Neuronal stem cell (in vitro differentiated cells): ENCODE measurements at regions not wholly inside any gene's neighbourhood (a gene's known extent, or its start where the extent isn't known, plus 50 kb on each side); places are given as distances from the start of the nearest gene placed in this dataset.

ENCODE experiments used
- DNase-seq: peaks from one replicate; pipeline ENCODE4 v3.0.0-alpha.2; 2013; ENCODE audit warnings: low spot score
- H2AFZ ChIP-seq: one replicate; pipeline ENCODE4 v1.6.1; 2013; ENCODE audit warnings: mild to moderate bottlenecking, low read length, inconsistent platforms
- H2AK5ac ChIP-seq: 2 replicates; pipeline ENCODE4 v1.6.1; 2013; ENCODE audit warnings: low read depth, mild to moderate bottlenecking, inconsistent platforms, low read length, moderate library complexity, mixed read lengths
- H2BK120ac ChIP-seq: 2 replicates; pipeline ENCODE4 v1.6.1; 2013; ENCODE audit warnings: low read depth, mild to moderate bottlenecking, inconsistent platforms, low read length, moderate library complexity, mixed read lengths
- H2BK12ac ChIP-seq: one replicate; pipeline ENCODE4 v1.6.1; 2013; ENCODE audit warnings: low read length, inconsistent platforms
- H2BK15ac ChIP-seq: 2 replicates; pipeline ENCODE4 v1.6.1; 2013; ENCODE audit warnings: mild to moderate bottlenecking, low read length, inconsistent platforms, mixed read lengths
- H2BK5ac ChIP-seq: one replicate; pipeline ENCODE4 v1.6.1; 2013; ENCODE audit warnings: inconsistent platforms, mild to moderate bottlenecking, low read length, moderate library complexity
- H3K14ac ChIP-seq: one replicate; pipeline ENCODE4 v1.6.1; 2013; ENCODE audit warnings: low read length, inconsistent platforms
- H3K18ac ChIP-seq: 2 replicates; pipeline ENCODE4 v1.6.1; 2013; ENCODE audit warnings: low read length, inconsistent platforms
- H3K23ac ChIP-seq: 2 replicates; pipeline ENCODE4 v1.6.1; 2013; ENCODE audit warnings: low read depth, mild to moderate bottlenecking, mixed read lengths, low read length, inconsistent platforms; ENCODE audit not compliant: poor library complexity
- H3K27ac ChIP-seq: replicated peaks from 3 replicates; pipeline ENCODE4 v1.5.1; 2013; ENCODE audit warnings: low read length, inconsistent platforms
- H3K27me3 ChIP-seq, 3 experiments: 2 replicates each; pipeline ENCODE4 v1.6.1; 2013; ENCODE audit warnings: low read length in 3 of 3, mild to moderate bottlenecking in 2 of 3, inconsistent platforms in 1 of 3, low read depth in 1 of 3, mixed read lengths in 1 of 3, moderate library complexity in 1 of 3; ENCODE audit not compliant: control insufficient read depth in 3 of 3, insufficient read depth in 3 of 3
- H3K36me3 ChIP-seq, 2 donors: replicated peaks in 1 of 2; 2 replicates each; pipeline ENCODE4 v1.6.1; 2013; ENCODE audit warnings: low read length in 2 of 2; ENCODE audit not compliant: control insufficient read depth in 2 of 2, insufficient read depth in 2 of 2
- H3K4ac ChIP-seq: 2 replicates; pipeline ENCODE4 v1.6.1; 2013; ENCODE audit warnings: inconsistent platforms, mild to moderate bottlenecking, low read length, moderate library complexity
- H3K4me1 ChIP-seq, 2 donors: 1 replicate in 1 of 2; 2 replicates in 1 of 2; pipeline ENCODE4 v1.6.1; 2013; ENCODE audit warnings: low read length in 2 of 2, low read depth in 1 of 2; ENCODE audit not compliant: control insufficient read depth in 2 of 2, insufficient read depth in 1 of 2
- H3K4me2 ChIP-seq: one replicate; pipeline ENCODE4 v1.6.1; 2013; ENCODE audit warnings: mild to moderate bottlenecking, low read length, inconsistent platforms; ENCODE audit not compliant: insufficient read depth, poor library complexity, severe bottlenecking
- H3K4me3 ChIP-seq, 2 donors: 2 replicates each; pipeline ENCODE4 v1.5.1; 2013; ENCODE audit warnings: low read length in 2 of 2, mild to moderate bottlenecking in 2 of 2, inconsistent platforms in 1 of 2, moderate library complexity in 1 of 2
- H3K79me1 ChIP-seq: one replicate; pipeline ENCODE4 v1.6.1; 2013; ENCODE audit warnings: low read depth, mild to moderate bottlenecking, inconsistent platforms, low read length, moderate library complexity
- H3K9ac ChIP-seq: one replicate; pipeline ENCODE4 v1.6.1; 2013; ENCODE audit warnings: mild to moderate bottlenecking, low read depth, low read length, inconsistent platforms; ENCODE audit not compliant: poor library complexity
- H3K9me3 ChIP-seq, 2 donors: replicated peaks in 1 of 2; 2 replicates each; pipeline versions ENCODE3 to v1.6.1; 2013; ENCODE audit warnings: low read length in 2 of 2, mild to moderate bottlenecking in 2 of 2, inconsistent platforms in 1 of 2, low read depth in 1 of 2, mixed read lengths in 1 of 2, moderate library complexity in 1 of 2; ENCODE audit not compliant: control insufficient read depth in 2 of 2, insufficient read depth in 1 of 2
- H4K8ac ChIP-seq: one replicate; pipeline ENCODE4 v1.6.1; 2013; ENCODE audit warnings: low read depth, mild to moderate bottlenecking, inconsistent platforms, low read length, moderate library complexity
- H4K91ac ChIP-seq: one replicate; pipeline ENCODE4 v1.6.1; 2013; ENCODE audit warnings: low read length, low read depth, mild to moderate bottlenecking, inconsistent platforms; ENCODE audit not compliant: poor library complexity
- WGBS, 2 donors: extraction: QIAGEN DNeasy Blood & Tissue Kit; methylation state at CpG; one replicate each; pipeline ENCODE4 v1.1.7; 2013; ENCODE audit warnings: missing lambda C conversion rate in 2 of 2, mixed read lengths in 1 of 2; ENCODE audit not compliant: insufficient read length in 2 of 2, insufficient replicate concordance in 1 of 2; ENCODE audit errors: extremely low coverage in 2 of 2; 5-methylcytosine and 5-hydroxymethylcytosine counted together

GRCh38 chr11:122423273-122423672 lies 232.2 kb upstream of the UBASH3B start:
- no peak for DNase-seq

GRCh38 chr11:122422682-122423081 lies 232.8 kb upstream of the UBASH3B start:
- no peak overlapping the region for H3K23ac ChIP-seq
- H3K9ac ChIP-seq: no peak overlapping the region
- no peak overlapping the region for H3K4ac ChIP-seq
- no peak overlapping the region for H2BK12ac ChIP-seq
- H4K91ac ChIP-seq: no peak overlapping the region
- H2BK120ac ChIP-seq: no peak overlapping the region
- no peaks in the 10 kb centered on the region for H3K79me1 ChIP-seq
- no peak overlapping the region for H2BK5ac ChIP-seq
- no peaks in the 10 kb centered on the region for H3K36me3 ChIP-seq
- no peak overlapping the region for H3K4me3 ChIP-seq
- WGBS, 2 donors: no CpG with 5 or more reads among the region's 4 CpGs
- DNase-seq: no peak
- H3K18ac ChIP-seq: no peak overlapping the region
- H2AK5ac ChIP-seq: no peak overlapping the region
- H3K4me2 ChIP-seq: no peak overlapping the region
- H3K4me1 ChIP-seq: no peaks in the 10 kb centered on the region
- H2AFZ ChIP-seq: peak overlapping the region; percentile 20
- H3K27ac ChIP-seq: no peak overlapping the region
- H4K8ac ChIP-seq: no peak overlapping the region
- no peaks in the 10 kb centered on the region for H3K27me3 ChIP-seq
- no peaks in the 10 kb centered on the region for H3K9me3 ChIP-seq
- no peak overlapping the region for H2BK15ac ChIP-seq
- no peak overlapping the region for H3K14ac ChIP-seq

More at GRCh38 chr11:122423273-122423672, 232.2 kb upstream of the UBASH3B start:
- Histone ChIP-seq H4K91ac (no peak overlapping the region), H2AK5ac (no peak overlapping the region), H3K18ac (no peak overlapping the region), H3K79me1 (no peaks in the 10 kb centered on the region), H3K27me3 (no peaks in the 10 kb centered on the region), H2BK15ac (no peak overlapping the region), H3K4ac (no peak overlapping the region), H3K36me3 (no peaks in the 10 kb centered on the region), H2BK5ac (no peak overlapping the region), H2BK12ac (no peak overlapping the region), H3K23ac (no peak overlapping the region), H2BK120ac (no peak overlapping the region), H3K4me2 (no peak overlapping the region), H3K14ac (no peak overlapping the region), H3K27ac (no peak overlapping the region), H3K4me1 (no peaks in the 10 kb centered on the region), H3K9ac (no peak overlapping the region), H3K4me3 (no peak overlapping the region), H2AFZ (peak overlapping the region; percentile 20), H4K8ac (no peak overlapping the region), H3K9me3 (no peaks in the 10 kb centered on the region)
- no CpG with 5 or more reads among the region's 1 CpG for WGBS, 2 donors

GRCh38 chr11:122421702-122422101 lies 233.8 kb upstream of the UBASH3B start:
- Histone ChIP-seq H2AK5ac (no peak overlapping the region), H3K9me3 (no peaks in the 10 kb centered on the region), H4K91ac (no peak overlapping the region), H3K9ac (no peak overlapping the region), H2BK15ac (no peak overlapping the region), H3K14ac (no peak overlapping the region), H3K27me3 (no peaks in the 10 kb centered on the region), H3K23ac (no peak overlapping the region), H4K8ac (no peak overlapping the region), H3K18ac (no peak overlapping the region), H2AFZ (no peak overlapping the region), H2BK5ac (no peak overlapping the region), H3K4me2 (no peak overlapping the region), H3K4ac (no peak overlapping the region), H2BK120ac (no peak overlapping the region), H3K4me1 (no peaks in the 10 kb centered on the region), H3K36me3 (no peaks in the 10 kb centered on the region), H3K79me1 (no peaks in the 10 kb centered on the region), H3K4me3 (no peak overlapping the region), H2BK12ac (no peak overlapping the region), H3K27ac (no peak overlapping the region)
- no peak for DNase-seq
- no CpG with 5 or more reads among the region's 3 CpGs for WGBS, 2 donors

GRCh38 chr11:122418032-122418431 lies 237.5 kb upstream of the UBASH3B start:
- no peaks in the 10 kb centered on the region for H3K36me3 ChIP-seq
- H3K79me1 ChIP-seq: no peaks in the 10 kb centered on the region
- no peak overlapping the region for H2AK5ac ChIP-seq
- H3K27me3 ChIP-seq: no peaks in the 10 kb centered on the region
- DNase-seq: no peak
- H2BK5ac ChIP-seq: no peak overlapping the region
- no peak overlapping the region for H2BK120ac ChIP-seq
- H3K27ac ChIP-seq: no peak overlapping the region
- no peak overlapping the region for H3K23ac ChIP-seq
- H3K4me2 ChIP-seq: no peak overlapping the region
- H2BK12ac ChIP-seq: no peak overlapping the region
- H2AFZ ChIP-seq: no peak overlapping the region
- no peak overlapping the region for H3K4me3 ChIP-seq
- no peak overlapping the region for H3K9ac ChIP-seq
- no peaks in the 10 kb centered on the region for H3K4me1 ChIP-seq
- H3K4ac ChIP-seq: no peak overlapping the region
- H4K91ac ChIP-seq: no peak overlapping the region
- H3K9me3 ChIP-seq: peaks cover 2 to 14% of the 10 kb centered on the region in 2 donors
- H2BK15ac ChIP-seq: no peak overlapping the region
- H3K18ac ChIP-seq: no peak overlapping the region
- whole genome bisulfite sequencing, 2 donors: no CpG with 5 or more reads among the region's 3 CpGs
- no peak overlapping the region for H3K14ac ChIP-seq
- H4K8ac ChIP-seq: no peak overlapping the region
